Right lobe of liver (tissue), 4 donors: ENCODE measurements at regions not wholly inside any gene's neighbourhood (a gene's known extent, or its start where the extent isn't known, plus 50 kb on each side); places are given as distances from the start of the nearest gene placed in this dataset.

Source experiments
- POLR2A ChIP-seq: fragments of 450-650 bp; IDR thresholded peaks from one replicate; pipeline ENCODE4 v1.6.1; 2017; ENCODE audit warnings: antibody characterized with exemption, mild to moderate bottlenecking
- TF ChIP-seq, protein P1 (sequence below), 4 donors: fragments of 200-600 bp in 3 of 4; fragments of 450-650 bp in 1 of 4; IDR thresholded peaks; one replicate each; pipeline versions ENCODE4 v1.5.1 to v1.8.0; 2016 to 2022; ENCODE audit warnings: antibody characterized with exemption in 4 of 4, mild to moderate bottlenecking in 2 of 4
- donor health status: DM: no; HTN: no; CAD: no.
- donor health status: DM: no; HTN: no; CAD: no.
- donor health status: DM: no; HTN: yes; CAD: no.

DNA sequence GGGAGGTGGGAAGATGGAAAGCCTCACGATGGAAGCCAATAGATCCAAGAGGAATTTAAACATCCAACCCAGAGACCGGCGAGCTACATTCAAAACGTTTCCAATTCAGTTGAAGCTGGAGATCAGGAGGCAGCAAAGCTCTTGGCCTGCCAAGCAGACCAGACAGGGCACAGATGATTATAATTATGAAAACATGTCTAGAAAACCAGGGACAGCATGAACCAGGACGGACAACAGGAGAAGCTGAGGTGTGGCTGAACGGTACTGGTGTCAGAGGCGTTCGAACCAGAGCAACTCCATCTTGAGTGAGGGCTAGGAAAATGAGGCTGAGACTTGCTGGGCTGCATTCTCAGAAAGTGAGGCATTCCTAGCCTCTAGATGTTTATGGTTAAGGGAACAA, 102.2 kb upstream of the CCDC150 start:
- TF ChIP-seq, protein P1, sequence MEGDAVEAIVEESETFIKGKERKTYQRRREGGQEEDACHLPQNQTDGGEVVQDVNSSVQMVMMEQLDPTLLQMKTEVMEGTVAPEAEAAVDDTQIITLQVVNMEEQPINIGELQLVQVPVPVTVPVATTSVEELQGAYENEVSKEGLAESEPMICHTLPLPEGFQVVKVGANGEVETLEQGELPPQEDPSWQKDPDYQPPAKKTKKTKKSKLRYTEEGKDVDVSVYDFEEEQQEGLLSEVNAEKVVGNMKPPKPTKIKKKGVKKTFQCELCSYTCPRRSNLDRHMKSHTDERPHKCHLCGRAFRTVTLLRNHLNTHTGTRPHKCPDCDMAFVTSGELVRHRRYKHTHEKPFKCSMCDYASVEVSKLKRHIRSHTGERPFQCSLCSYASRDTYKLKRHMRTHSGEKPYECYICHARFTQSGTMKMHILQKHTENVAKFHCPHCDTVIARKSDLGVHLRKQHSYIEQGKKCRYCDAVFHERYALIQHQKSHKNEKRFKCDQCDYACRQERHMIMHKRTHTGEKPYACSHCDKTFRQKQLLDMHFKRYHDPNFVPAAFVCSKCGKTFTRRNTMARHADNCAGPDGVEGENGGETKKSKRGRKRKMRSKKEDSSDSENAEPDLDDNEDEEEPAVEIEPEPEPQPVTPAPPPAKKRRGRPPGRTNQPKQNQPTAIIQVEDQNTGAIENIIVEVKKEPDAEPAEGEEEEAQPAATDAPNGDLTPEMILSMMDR (IDR thresholded peaks at IDR 0.05) = no peak
- TF ChIP-seq POLR2A = no peak
